22Rv1 (cell line): ENCODE measurements at regions not wholly inside any gene's neighbourhood (a gene's known extent, or its start where the extent isn't known, plus 50 kb on each side); places are given as distances from the start of the nearest gene placed in this dataset.

Experiments
- ZFX ChIP-seq: fragments of 450-650 bp; IDR thresholded peaks from 2 replicates; pipeline ENCODE4 v1.6.1; 2017; ENCODE audit warnings: antibody characterized with exemption, borderline replicate concordance
- TF ChIP-seq, protein P1 (sequence below): fragments of 450-650 bp; IDR thresholded peaks from 2 replicates; pipeline ENCODE4 v1.5.1; 2017; ENCODE audit warnings: mild to moderate bottlenecking

DNA sequence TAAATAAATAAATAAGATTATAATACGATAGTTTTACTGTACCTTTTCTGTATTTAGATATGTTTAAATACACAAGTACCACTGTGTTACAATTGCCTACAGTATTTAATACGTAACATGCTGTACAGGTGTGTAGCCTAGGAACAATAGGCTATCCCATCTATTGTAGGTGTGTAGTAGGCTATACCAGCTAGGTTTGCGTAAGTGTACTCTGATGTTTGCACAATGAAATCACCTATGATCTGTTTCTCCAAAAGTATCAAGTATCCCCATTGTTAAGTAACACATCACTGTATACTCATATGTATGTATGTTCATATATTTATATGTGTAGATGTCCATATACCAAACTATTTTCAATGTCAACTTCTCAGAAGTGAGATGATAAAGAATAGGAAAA is 118.2 kb upstream of the RND3 start:
- TF ChIP-seq, protein P1, sequence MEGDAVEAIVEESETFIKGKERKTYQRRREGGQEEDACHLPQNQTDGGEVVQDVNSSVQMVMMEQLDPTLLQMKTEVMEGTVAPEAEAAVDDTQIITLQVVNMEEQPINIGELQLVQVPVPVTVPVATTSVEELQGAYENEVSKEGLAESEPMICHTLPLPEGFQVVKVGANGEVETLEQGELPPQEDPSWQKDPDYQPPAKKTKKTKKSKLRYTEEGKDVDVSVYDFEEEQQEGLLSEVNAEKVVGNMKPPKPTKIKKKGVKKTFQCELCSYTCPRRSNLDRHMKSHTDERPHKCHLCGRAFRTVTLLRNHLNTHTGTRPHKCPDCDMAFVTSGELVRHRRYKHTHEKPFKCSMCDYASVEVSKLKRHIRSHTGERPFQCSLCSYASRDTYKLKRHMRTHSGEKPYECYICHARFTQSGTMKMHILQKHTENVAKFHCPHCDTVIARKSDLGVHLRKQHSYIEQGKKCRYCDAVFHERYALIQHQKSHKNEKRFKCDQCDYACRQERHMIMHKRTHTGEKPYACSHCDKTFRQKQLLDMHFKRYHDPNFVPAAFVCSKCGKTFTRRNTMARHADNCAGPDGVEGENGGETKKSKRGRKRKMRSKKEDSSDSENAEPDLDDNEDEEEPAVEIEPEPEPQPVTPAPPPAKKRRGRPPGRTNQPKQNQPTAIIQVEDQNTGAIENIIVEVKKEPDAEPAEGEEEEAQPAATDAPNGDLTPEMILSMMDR, result no peak
- no peak for TF ChIP-seq ZFX
